ENCODE measurements at regions not wholly inside any gene's neighbourhood (a gene's known extent, or its start where the extent isn't known, plus 50 kb on each side); places are given as distances from the start of the nearest gene placed in this dataset.

DNA sequence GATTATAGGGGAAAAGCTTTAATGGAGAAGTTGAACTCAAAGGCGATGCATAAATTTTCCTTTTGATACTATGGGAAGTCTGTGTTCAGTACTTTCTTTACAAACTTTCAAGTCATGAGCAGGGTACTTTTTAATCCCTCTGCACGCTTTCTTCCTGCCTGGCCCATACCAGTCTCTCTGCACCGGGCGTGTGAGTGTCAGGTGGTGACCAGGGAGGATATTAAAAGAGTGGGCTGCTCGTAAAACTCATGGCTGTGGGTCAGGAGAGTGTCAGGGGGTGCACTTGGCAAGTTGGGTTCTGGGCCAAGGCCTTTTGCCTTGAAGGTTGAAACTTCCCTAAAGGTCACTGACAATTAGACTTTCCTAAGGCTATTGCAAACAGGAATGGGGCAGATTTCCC, 367.8 kb downstream of the GPD2 start:
- Histone ChIP-seq H3K27me3 (replicated peaks) (no peaks in the 10 kb centered on the region), H3K27ac (no peak overlapping the region)
- in situ Hi-C loops (cut with HindIII; ENCODE audit: low pct_ligation_motif_present, low sequenced_read_pairs): no loop called here

DNA sequence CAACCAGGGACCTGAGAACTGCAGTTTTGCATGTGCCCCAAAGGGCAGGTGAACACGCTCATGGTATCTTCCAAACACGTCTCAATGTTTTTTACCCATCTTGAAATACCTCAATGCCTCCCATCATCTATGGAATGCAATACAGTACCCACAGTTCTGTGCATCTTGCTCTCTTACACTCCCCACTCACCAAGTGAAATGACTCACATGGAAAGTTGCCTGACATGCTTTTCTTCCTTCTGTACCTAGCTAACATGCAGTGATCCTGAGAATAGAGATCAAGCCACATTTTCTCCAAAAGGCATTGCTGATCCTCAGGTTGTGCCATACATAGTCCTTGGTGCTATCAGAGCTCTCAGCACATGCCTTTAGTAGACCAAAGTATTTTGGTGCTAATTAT, 373.9 kb downstream of the GPD2 start:
- in situ Hi-C loops (cut with HindIII; ENCODE audit: low pct_ligation_motif_present, low sequenced_read_pairs): no loop called here
- TF ChIP-seq, protein P1, sequence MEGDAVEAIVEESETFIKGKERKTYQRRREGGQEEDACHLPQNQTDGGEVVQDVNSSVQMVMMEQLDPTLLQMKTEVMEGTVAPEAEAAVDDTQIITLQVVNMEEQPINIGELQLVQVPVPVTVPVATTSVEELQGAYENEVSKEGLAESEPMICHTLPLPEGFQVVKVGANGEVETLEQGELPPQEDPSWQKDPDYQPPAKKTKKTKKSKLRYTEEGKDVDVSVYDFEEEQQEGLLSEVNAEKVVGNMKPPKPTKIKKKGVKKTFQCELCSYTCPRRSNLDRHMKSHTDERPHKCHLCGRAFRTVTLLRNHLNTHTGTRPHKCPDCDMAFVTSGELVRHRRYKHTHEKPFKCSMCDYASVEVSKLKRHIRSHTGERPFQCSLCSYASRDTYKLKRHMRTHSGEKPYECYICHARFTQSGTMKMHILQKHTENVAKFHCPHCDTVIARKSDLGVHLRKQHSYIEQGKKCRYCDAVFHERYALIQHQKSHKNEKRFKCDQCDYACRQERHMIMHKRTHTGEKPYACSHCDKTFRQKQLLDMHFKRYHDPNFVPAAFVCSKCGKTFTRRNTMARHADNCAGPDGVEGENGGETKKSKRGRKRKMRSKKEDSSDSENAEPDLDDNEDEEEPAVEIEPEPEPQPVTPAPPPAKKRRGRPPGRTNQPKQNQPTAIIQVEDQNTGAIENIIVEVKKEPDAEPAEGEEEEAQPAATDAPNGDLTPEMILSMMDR (IDR thresholded peaks at IDR 0.05; ENCODE audit: low read depth, low read length, missing control alignments): no peak
- no peak for DNase-seq
- H3K36me3 ChIP-seq (replicated peaks): no peaks in the 10 kb centered on the region
- H3K27me3 ChIP-seq (replicated peaks): no peaks in the 10 kb centered on the region
- no peak overlapping the region for H3K27ac ChIP-seq
- H3K4me3 ChIP-seq (ENCODE audit: low read depth, low read length): no peak overlapping the region

More for the DNA sequence above, 367.8 kb downstream of the GPD2 start:
- Histone ChIP-seq H3K36me3 (replicated peaks) (no peaks in the 10 kb centered on the region), H3K4me3 (ENCODE audit: low read depth, low read length) (no peak overlapping the region)
- TF ChIP-seq, protein P1 (IDR thresholded peaks at IDR 0.05; ENCODE audit: low read depth, low read length, missing control alignments): no peak
- no peak for DNase-seq

DNA sequence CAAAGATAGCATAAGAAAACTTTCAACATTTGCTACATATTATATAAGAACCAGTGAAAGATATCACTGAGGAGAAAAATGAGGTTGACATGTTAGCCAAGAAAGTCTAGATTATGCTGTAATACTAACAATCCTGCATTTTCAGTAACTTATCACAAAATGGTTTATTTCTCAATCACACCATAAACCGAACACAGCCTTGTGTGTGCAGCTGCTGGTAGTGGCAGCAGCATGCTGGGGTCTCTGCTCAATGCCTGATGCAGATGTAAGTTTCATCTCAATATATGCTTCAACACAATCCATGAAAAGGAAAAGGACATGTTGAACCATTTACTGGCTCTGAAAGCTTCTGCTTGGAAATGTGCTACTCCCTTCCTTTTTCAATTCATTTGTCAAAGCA, 376.3 kb downstream of the GPD2 start:
- H3K27me3 ChIP-seq (replicated peaks): no peaks in the 10 kb centered on the region
- TF ChIP-seq, protein P1 (IDR thresholded peaks at IDR 0.05; ENCODE audit: low read depth, low read length, missing control alignments): no peak
- in situ Hi-C loops (cut with HindIII; ENCODE audit: low pct_ligation_motif_present, low sequenced_read_pairs): no loop called here
- no peak overlapping the region for H3K27ac ChIP-seq
- DNase-seq: no peak
- H3K4me3 ChIP-seq (ENCODE audit: low read depth, low read length): no peak overlapping the region
- no peaks in the 10 kb centered on the region for H3K36me3 ChIP-seq (replicated peaks)

DNA sequence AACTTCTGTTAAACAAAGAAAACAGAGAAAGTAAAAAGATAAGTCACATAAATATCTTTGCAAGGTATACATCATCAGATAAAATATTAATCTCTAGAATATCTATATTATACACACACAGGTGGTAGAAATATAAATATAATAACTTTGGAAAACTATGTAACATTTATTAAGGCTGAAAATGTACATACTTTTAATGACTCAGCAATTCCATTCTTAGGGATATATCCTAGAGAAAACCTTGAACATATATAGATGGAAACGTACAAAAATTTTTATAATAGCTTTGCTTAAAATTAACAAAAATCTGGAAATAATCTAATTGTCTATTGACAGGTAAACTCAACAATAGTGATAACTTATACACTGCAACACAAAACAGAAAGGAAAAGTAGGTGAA, 381.3 kb downstream of the GPD2 start:
- TF ChIP-seq, protein P1 (IDR thresholded peaks at IDR 0.05; ENCODE audit: low read depth, low read length, missing control alignments): no peak
- DNase-seq: no peak
- H3K4me3 ChIP-seq (ENCODE audit: low read depth, low read length): no peak overlapping the region
- in situ Hi-C loops (cut with HindIII; ENCODE audit: low pct_ligation_motif_present, low sequenced_read_pairs): no loop called here
- H3K27me3 ChIP-seq (replicated peaks): no peaks in the 10 kb centered on the region
- no peak overlapping the region for H3K27ac ChIP-seq
- H3K36me3 ChIP-seq (replicated peaks): no peaks in the 10 kb centered on the region

DNA sequence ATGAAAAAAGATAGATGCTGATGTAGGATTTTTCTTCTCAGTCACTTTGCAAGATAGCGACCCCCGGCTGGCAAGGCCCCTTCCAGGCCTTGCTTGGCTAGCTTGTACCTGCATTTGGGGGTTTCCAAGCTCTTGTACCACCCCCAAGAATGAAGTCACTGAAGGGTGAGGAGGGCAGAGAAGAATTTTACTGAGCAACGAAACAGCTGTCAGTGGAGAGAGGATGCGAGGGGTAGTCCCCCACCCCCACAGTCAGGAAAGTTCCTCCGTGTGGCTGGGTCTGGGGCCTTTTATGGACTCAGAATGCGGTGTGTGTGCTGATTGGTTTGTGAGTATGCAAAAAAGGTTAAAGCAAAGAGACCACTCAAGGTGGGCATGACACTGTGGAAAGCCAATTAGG, 382.0 kb downstream of the GPD2 start:
- H3K4me3 ChIP-seq (ENCODE audit: low read depth, low read length): no peak overlapping the region
- H3K27me3 ChIP-seq (replicated peaks): no peaks in the 10 kb centered on the region
- H3K27ac ChIP-seq: no peak overlapping the region
- no peaks in the 10 kb centered on the region for H3K36me3 ChIP-seq (replicated peaks)
- DNase-seq: no peak
- TF ChIP-seq, protein P1 (IDR thresholded peaks at IDR 0.05; ENCODE audit: low read depth, low read length, missing control alignments): no peak
- in situ Hi-C loops (cut with HindIII; ENCODE audit: low pct_ligation_motif_present, low sequenced_read_pairs): no loop called here

DNA sequence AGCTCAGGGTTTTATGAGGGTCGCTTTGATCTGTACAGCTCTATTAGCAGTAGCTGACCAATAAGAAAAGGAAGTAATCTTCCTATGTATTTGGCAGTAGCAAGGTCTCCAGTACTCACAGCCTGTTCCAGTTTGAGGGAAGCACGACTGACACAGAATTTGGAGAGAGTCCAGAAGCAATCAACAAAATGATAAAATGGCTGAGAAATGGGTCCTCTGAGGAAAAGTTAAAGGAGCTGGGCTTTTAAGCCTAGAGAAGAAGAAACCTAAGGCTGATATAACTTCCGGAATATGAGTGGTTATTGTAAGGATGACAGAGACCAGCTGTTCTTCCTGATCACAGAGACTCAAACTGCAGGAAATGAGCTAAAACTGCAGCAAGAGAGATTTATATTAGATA, 382.8 kb downstream of the GPD2 start:
- H3K27me3 ChIP-seq (replicated peaks): no peaks in the 10 kb centered on the region
- TF ChIP-seq, protein P1 (IDR thresholded peaks at IDR 0.05; ENCODE audit: low read depth, low read length, missing control alignments): no peak
- no peak overlapping the region for H3K27ac ChIP-seq
- in situ Hi-C loops (cut with HindIII; ENCODE audit: low pct_ligation_motif_present, low sequenced_read_pairs): no loop called here
- no peak overlapping the region for H3K4me3 ChIP-seq (ENCODE audit: low read depth, low read length)
- DNase-seq: no peak
- no peaks in the 10 kb centered on the region for H3K36me3 ChIP-seq (replicated peaks)

Data from brain microvascular endothelial cell (primary cell).